ENCODE measurements at regions not wholly inside any gene's neighbourhood (a gene's known extent, or its start where the extent isn't known, plus 50 kb on each side); places are given as distances from the start of the nearest gene placed in this dataset.

GRCh38 chrY:15360471-15360870, 836.1 kb downstream of the NLGN4Y start:
- no peaks in the 10 kb centered on the region for H3K27me3 ChIP-seq
- no peaks in the 10 kb centered on the region for H3K36me3 ChIP-seq
- H3K9me3 ChIP-seq: no peaks in the 10 kb centered on the region
- no peak for DNase-seq
- H3K4me3 ChIP-seq: no peak overlapping the region

GRCh38 chrY:15364996-15365395, 840.7 kb downstream of the NLGN4Y start:
- no peak overlapping the region for H3K4me3 ChIP-seq
- no peaks in the 10 kb centered on the region for H3K27me3 ChIP-seq
- H3K9me3 ChIP-seq: no peaks in the 10 kb centered on the region
- DNase-seq: peak; percentile 0
- no peaks in the 10 kb centered on the region for H3K36me3 ChIP-seq

GRCh38 chrY:15368786-15369185, 844.5 kb downstream of the NLGN4Y start:
- Histone ChIP-seq H3K9me3 (no peaks in the 10 kb centered on the region), H3K36me3 (no peaks in the 10 kb centered on the region), H3K4me3 (no peak overlapping the region), H3K27me3 (no peaks in the 10 kb centered on the region)
- DNase-seq: no peak

GRCh38 chrY:15385178-15385577, 860.8 kb downstream of the NLGN4Y start:
- Histone ChIP-seq H3K4me3 (no peak overlapping the region), H3K36me3 (no peaks in the 10 kb centered on the region), H3K27me3 (no peaks in the 10 kb centered on the region), H3K9me3 (no peaks in the 10 kb centered on the region)
- DNase-seq: no peak

GRCh38 chrY:15397556-15398280, 873.4 kb downstream of the NLGN4Y start:
- Histone ChIP-seq H3K9me3 (no peaks in the 10 kb centered on the region), H3K4me3 (no peak overlapping the region), H3K27me3 (no peaks in the 10 kb centered on the region), H3K36me3 (no peaks in the 10 kb centered on the region)
- DNase-seq: peak; percentile 0

GRCh38 chrY:15402451-15402850, 878.1 kb downstream of the NLGN4Y start:
- DNase-seq: no peak
- H3K27me3 ChIP-seq: no peaks in the 10 kb centered on the region

GRCh38 chrY:15404551-15404950, 880.2 kb downstream of the NLGN4Y start:
- no peak for DNase-seq
- Histone ChIP-seq H3K4me3 (no peak overlapping the region), H3K9me3 (no peaks in the 10 kb centered on the region), H3K27me3 (no peaks in the 10 kb centered on the region), H3K36me3 (no peaks in the 10 kb centered on the region)

More at GRCh38 chrY:15402451-15402850, 878.1 kb downstream of the NLGN4Y start:
- Histone ChIP-seq H3K4me3 (no peak overlapping the region), H3K36me3 (no peaks in the 10 kb centered on the region), H3K9me3 (no peaks in the 10 kb centered on the region)

GRCh38 chrY:15415165-15415564, 890.8 kb downstream of the NLGN4Y start:
- Histone ChIP-seq H3K27me3 (no peaks in the 10 kb centered on the region), H3K36me3 (no peaks in the 10 kb centered on the region), H3K9me3 (no peaks in the 10 kb centered on the region), H3K4me3 (no peak overlapping the region)
- no peak for DNase-seq

GRCh38 chrY:15418613-15419012, 894.3 kb downstream of the NLGN4Y start:
- Histone ChIP-seq H3K27me3 (no peaks in the 10 kb centered on the region), H3K9me3 (no peaks in the 10 kb centered on the region), H3K36me3 (no peaks in the 10 kb centered on the region), H3K4me3 (no peak overlapping the region)
- DNase-seq: no peak

GRCh38 chrY:15424665-15425132, 900.4 kb downstream of the NLGN4Y start:
- peak overlapping the region; percentile 55 for H3K4me3 ChIP-seq
- no peaks in the 10 kb centered on the region for H3K9me3 ChIP-seq
- no peaks in the 10 kb centered on the region for H3K27me3 ChIP-seq
- peak; percentile 8 for DNase-seq
- H3K36me3 ChIP-seq: no peaks in the 10 kb centered on the region

- Histone ChIP-seq H3K27me3 (no peaks in the 10 kb centered on the region), H3K4me3 (no peak overlapping the region), H3K36me3 (no peaks in the 10 kb centered on the region), H3K9me3 (no peaks in the 10 kb centered on the region)
- no peak for DNase-seq
These were observed 915.8 kb downstream of the NLGN4Y start for GRCh38 chrY:15440021-15440695.

- Histone ChIP-seq H3K4me3 (no peak overlapping the region), H3K27me3 (no peaks in the 10 kb centered on the region), H3K9me3 (no peaks in the 10 kb centered on the region), H3K36me3 (no peaks in the 10 kb centered on the region)
- no peak for DNase-seq
These were observed 916.5 kb downstream of the NLGN4Y start for GRCh38 chrY:15440696-15441408.

- H3K9me3 ChIP-seq: no peaks in the 10 kb centered on the region
These were observed 917.5 kb downstream of the NLGN4Y start for GRCh38 chrY:15441878-15442277.

GRCh38 chrY:15445871-15446270, 921.5 kb downstream of the NLGN4Y start:
- Histone ChIP-seq H3K36me3 (no peaks in the 10 kb centered on the region), H3K27me3 (no peaks in the 10 kb centered on the region), H3K4me3 (no peak overlapping the region), H3K9me3 (no peaks in the 10 kb centered on the region)
- DNase-seq: no peak

More at GRCh38 chrY:15441878-15442277, 917.5 kb downstream of the NLGN4Y start:
- Histone ChIP-seq H3K4me3 (no peak overlapping the region), H3K27me3 (no peaks in the 10 kb centered on the region), H3K36me3 (no peaks in the 10 kb centered on the region)
- DNase-seq: no peak

GRCh38 chrY:15446861-15447260, 922.5 kb downstream of the NLGN4Y start:
- Histone ChIP-seq H3K9me3 (no peaks in the 10 kb centered on the region), H3K4me3 (no peak overlapping the region), H3K27me3 (no peaks in the 10 kb centered on the region), H3K36me3 (no peaks in the 10 kb centered on the region)
- DNase-seq: no peak

GRCh38 chrY:15447959-15448358, 923.6 kb downstream of the NLGN4Y start:
- Histone ChIP-seq H3K4me3 (no peak overlapping the region), H3K27me3 (no peaks in the 10 kb centered on the region), H3K9me3 (no peaks in the 10 kb centered on the region), H3K36me3 (no peaks in the 10 kb centered on the region)
- no peak for DNase-seq

- DNase-seq: no peak
- Histone ChIP-seq H3K36me3 (no peaks in the 10 kb centered on the region), H3K4me3 (peak overlapping the region; percentile 35), H3K27me3 (no peaks in the 10 kb centered on the region), H3K9me3 (no peaks in the 10 kb centered on the region)
These were observed 931.0 kb downstream of the NLGN4Y start for GRCh38 chrY:15455133-15455937.

Data from MG63 (cell line).